Vagina (tissue), 2 donors: ENCODE measurements at regions not wholly inside any gene's neighbourhood (a gene's known extent, or its start where the extent isn't known, plus 50 kb on each side); places are given as distances from the start of the nearest gene placed in this dataset.

ENCODE experiments used
- CTCF ChIP-seq, 3 experiments: fragments of 450-650 bp in 2 of 3; fragments of 200-600 bp in 1 of 3; sonication (generic) in 1 of 3; IDR thresholded peaks; one replicate each; pipeline ENCODE4 v1.5.1; 2017 to 2019; ENCODE audit warnings: antibody characterized with exemption in 3 of 3, mild to moderate bottlenecking in 2 of 3, moderate library complexity in 2 of 3
- POLR2A ChIP-seq, 2 donors: fragments of 450-650 bp; IDR thresholded peaks; one replicate each; pipeline ENCODE4 v1.6.1; 2017; ENCODE audit warnings: antibody characterized with exemption in 2 of 2, mild to moderate bottlenecking in 2 of 2, moderate library complexity in 2 of 2
- POLR2AphosphoS5 ChIP-seq, 2 donors: sonication (generic); formaldehyde crosslinking; IDR thresholded peaks; one replicate each; pipeline ENCODE4 v1.9.0; 2017; ENCODE audit warnings: antibody characterized with exemption in 2 of 2, mild to moderate bottlenecking in 2 of 2, low read depth in 1 of 2; ENCODE audit not compliant: insufficient read depth in 1 of 2

GRCh38 chr7:155893176-155893575 is 80.9 kb upstream of the SHH start:
- no peak for TF ChIP-seq CTCF (IDR thresholded peaks at IDR 0.05)
- no peak for TF ChIP-seq POLR2AphosphoS5 (IDR thresholded peaks at IDR 0.05; ENCODE audit: insufficient read depth in 1 of 2, low read depth in 1 of 2)
- no peak for TF ChIP-seq POLR2A (IDR thresholded peaks at IDR 0.05)
